ENCODE measurements at regions not wholly inside any gene's neighbourhood (a gene's known extent, or its start where the extent isn't known, plus 50 kb on each side); places are given as distances from the start of the nearest gene placed in this dataset.

DNA sequence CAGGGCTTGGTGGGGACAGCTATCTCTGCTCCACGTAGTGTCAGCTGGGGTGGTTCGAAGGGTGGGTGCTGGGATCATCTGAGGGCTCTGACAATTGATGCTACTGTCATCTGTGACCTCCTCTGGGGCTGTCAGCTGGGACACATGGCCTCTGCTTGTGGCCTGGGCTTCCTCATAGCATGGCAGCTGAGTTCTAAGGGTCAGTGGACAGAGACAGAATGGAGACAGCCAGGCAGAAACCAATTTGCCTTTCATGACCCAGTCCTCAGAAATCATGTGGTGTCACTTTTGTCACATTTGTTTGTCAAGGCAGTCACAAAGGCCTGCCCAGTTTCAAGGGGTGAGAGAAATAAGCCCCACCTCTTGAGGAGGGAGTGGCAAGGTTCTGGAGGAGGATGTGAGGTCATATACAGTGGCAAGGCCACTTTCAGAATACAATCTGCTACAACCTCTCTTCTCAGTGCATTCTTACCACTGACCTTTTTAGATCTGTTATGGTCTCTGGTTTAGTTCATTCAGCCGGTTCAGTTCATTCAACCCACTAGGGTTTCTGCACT, 103.6 kb upstream of the BCOR start:
- no peaks in the 10 kb centered on the region for H3K36me3 ChIP-seq
- DNase-seq = no peak
- intact Hi-C loops (cut with micrococcal nuclease) = no loop called here
- no peaks in the 10 kb centered on the region for H3K27me3 ChIP-seq (ENCODE audit: low read depth)
- H3K9me3 ChIP-seq (replicated peaks) = no peaks in the 10 kb centered on the region
- H3K27ac ChIP-seq (replicated peaks) = no peak overlapping the region
- no peaks in the 10 kb centered on the region for H3K4me1 ChIP-seq
- TF ChIP-seq CTCF (IDR thresholded peaks at IDR 0.05; ENCODE audit: borderline replicate concordance) = no peak
- H3K4me3 ChIP-seq = no peak overlapping the region

- Histone ChIP-seq H3K36me3 (no peaks in the 10 kb centered on the region), H3K27ac (replicated peaks) (no peak overlapping the region), H3K27me3 (ENCODE audit: low read depth) (no peaks in the 10 kb centered on the region), H3K4me1 (no peaks in the 10 kb centered on the region), H3K4me3 (no peak overlapping the region), H3K9me3 (replicated peaks) (no peaks in the 10 kb centered on the region)
- DNase-seq = no peak
- TF ChIP-seq CTCF (IDR thresholded peaks at IDR 0.05; ENCODE audit: borderline replicate concordance) = no peak
- intact Hi-C loops (cut with micrococcal nuclease) = no loop called here
These were observed 101.9 kb upstream of the BCOR start for GRCh38 chrX:40199704-40200103.

GRCh38 chrX:40197071-40197470, 99.3 kb upstream of the BCOR start:
- intact Hi-C loops (cut with micrococcal nuclease) = no loop called here
- Histone ChIP-seq H3K9me3 (replicated peaks) (no peaks in the 10 kb centered on the region), H3K36me3 (no peaks in the 10 kb centered on the region), H3K4me1 (no peaks in the 10 kb centered on the region), H3K27ac (replicated peaks) (no peak overlapping the region), H3K27me3 (ENCODE audit: low read depth) (no peaks in the 10 kb centered on the region), H3K4me3 (no peak overlapping the region)
- DNase-seq = no peak
- no peak for TF ChIP-seq CTCF (IDR thresholded peaks at IDR 0.05; ENCODE audit: borderline replicate concordance)

GRCh38 chrX:40195368-40195767, 97.6 kb upstream of the BCOR start:
- Histone ChIP-seq H3K27me3 (ENCODE audit: low read depth) (no peaks in the 10 kb centered on the region), H3K4me3 (no peak overlapping the region), H3K27ac (replicated peaks) (no peak overlapping the region), H3K36me3 (no peaks in the 10 kb centered on the region), H3K9me3 (replicated peaks) (no peaks in the 10 kb centered on the region), H3K4me1 (no peaks in the 10 kb centered on the region)
- intact Hi-C loops (cut with micrococcal nuclease) = no loop called here
- no peak for TF ChIP-seq CTCF (IDR thresholded peaks at IDR 0.05; ENCODE audit: borderline replicate concordance)
- no peak for DNase-seq

DNA sequence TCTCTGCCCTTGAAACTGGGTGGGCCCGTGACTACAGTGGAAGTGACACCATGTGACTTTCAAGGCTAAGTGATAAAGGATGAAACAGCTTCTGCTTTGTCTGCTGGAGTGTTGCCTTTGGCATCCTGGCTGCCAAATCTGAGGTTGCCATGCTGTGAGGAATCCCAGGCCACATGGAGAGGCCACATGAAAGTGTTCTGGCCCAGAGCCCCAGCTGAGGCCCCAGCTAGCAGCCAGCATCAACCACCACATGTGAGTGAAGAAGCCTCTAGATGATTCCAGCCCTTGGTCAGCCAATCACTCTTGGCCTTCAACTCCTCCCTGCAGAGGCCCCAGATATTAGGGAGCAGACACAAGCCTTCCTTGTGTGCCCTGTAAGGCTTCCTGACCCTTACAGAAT, 94.4 kb upstream of the BCOR start:
- intact Hi-C loops (cut with micrococcal nuclease) = no loop called here
- H3K4me3 ChIP-seq = no peak overlapping the region
- H3K27me3 ChIP-seq (ENCODE audit: low read depth) = no peaks in the 10 kb centered on the region
- H3K9me3 ChIP-seq (replicated peaks) = no peaks in the 10 kb centered on the region
- no peaks in the 10 kb centered on the region for H3K4me1 ChIP-seq
- TF ChIP-seq CTCF (IDR thresholded peaks at IDR 0.05; ENCODE audit: borderline replicate concordance) = no peak
- no peaks in the 10 kb centered on the region for H3K36me3 ChIP-seq
- no peak for DNase-seq
- no peak overlapping the region for H3K27ac ChIP-seq (replicated peaks)

GRCh38 chrX:40189637-40190036, 91.9 kb upstream of the BCOR start:
- no peak overlapping the region for H3K4me3 ChIP-seq
- peaks cover 7% of the 10 kb centered on the region for H3K9me3 ChIP-seq (replicated peaks)
- no peaks in the 10 kb centered on the region for H3K4me1 ChIP-seq
- no peak for DNase-seq
- no peaks in the 10 kb centered on the region for H3K36me3 ChIP-seq
- TF ChIP-seq CTCF (IDR thresholded peaks at IDR 0.05; ENCODE audit: borderline replicate concordance) = no peak
- H3K27ac ChIP-seq (replicated peaks) = no peak overlapping the region
- intact Hi-C loops (cut with micrococcal nuclease) = no loop called here
- H3K27me3 ChIP-seq (ENCODE audit: low read depth) = no peaks in the 10 kb centered on the region

Measured in left ventricle myocardium inferior (tissue), 1 donor.